Putamen (tissue), 1 donor: ENCODE measurements at regions not wholly inside any gene's neighbourhood (a gene's known extent, or its start where the extent isn't known, plus 50 kb on each side); places are given as distances from the start of the nearest gene placed in this dataset.

ENCODE experiments used
- DNase-seq: peaks from one replicate; pipeline ENCODE4 v3.0.0-alpha.2; 2016; ENCODE audit warnings: low spot score

- DNase-seq: no peak
Measured at GRCh38 chr2:19435815-19436214, 77.4 kb upstream of the OSR1 start.

GRCh38 chr2:19434413-19434812, 76.0 kb upstream of the OSR1 start:
- no peak for DNase-seq

GRCh38 chr2:19426941-19427340, 68.5 kb upstream of the OSR1 start:
- no peak for DNase-seq

GRCh38 chr2:19426144-19426543, 67.7 kb upstream of the OSR1 start:
- DNase-seq: no peak

GRCh38 chr2:19425419-19425818, 67.0 kb upstream of the OSR1 start:
- DNase-seq: no peak

- DNase-seq: no peak
Measured at GRCh38 chr2:19419211-19419880, 60.9 kb upstream of the OSR1 start.

DNA sequence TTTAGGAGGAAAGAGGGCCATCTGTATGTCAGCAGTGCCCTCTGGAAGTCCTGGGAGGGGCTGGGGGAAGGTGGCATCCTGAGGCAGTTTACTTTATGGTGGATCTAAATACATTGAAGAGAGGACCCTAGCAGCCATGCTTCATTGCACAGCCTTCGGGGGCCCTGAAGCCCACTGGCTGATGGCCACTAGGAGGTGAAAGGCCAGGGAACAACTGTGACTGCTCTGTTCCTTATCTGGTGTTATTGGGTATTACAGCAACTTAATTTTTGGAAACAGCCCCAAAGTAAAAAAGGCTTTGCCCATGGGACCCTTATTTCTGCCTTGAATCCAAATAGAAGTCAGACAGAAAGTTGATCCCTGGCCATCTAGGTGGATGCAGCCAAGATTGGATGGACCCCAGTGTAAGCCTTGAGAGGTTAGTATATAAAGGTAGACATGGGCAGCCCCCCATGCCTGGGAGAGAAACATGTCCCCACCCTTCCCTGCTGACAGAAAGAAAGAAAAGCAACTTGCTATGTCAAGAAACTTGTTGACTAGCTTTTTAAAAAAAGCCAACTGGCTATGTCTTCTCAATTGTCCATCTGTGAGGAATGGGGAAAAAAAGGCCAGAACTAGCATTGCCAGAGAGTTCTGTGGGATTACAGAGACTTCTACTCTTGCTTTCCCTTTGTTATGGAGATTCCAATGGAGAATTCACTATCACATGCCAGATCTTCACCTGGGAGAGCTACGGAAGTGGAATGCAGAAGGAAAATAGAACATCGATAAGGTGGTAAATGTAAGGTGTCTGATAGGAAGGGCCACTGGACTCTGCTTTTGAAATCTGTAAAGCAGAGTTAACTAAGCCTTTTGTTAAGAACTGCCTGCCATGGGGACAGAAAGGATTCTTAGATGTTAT, 58.6 kb upstream of the OSR1 start:
- DNase-seq: no peak

GRCh38 chr2:19416083-19416482, 57.7 kb upstream of the OSR1 start:
- DNase-seq: no peak

- DNase-seq: no peak
Measured at GRCh38 chr2:19409046-19409445, 50.6 kb upstream of the OSR1 start.

- no peak for DNase-seq
Measured at GRCh38 chr2:19408592-19408991, 50.2 kb upstream of the OSR1 start.
